ENCODE measurements at regions not wholly inside any gene's neighbourhood (a gene's known extent, or its start where the extent isn't known, plus 50 kb on each side); places are given as distances from the start of the nearest gene placed in this dataset.

GRCh38 chr1:220458936-220459335 lies 69.0 kb upstream of the MARK1 start:
- H2AFZ ChIP-seq (ENCODE audit: low read depth, low read length), result no peak overlapping the region
- no peak overlapping the region for H2BK120ac ChIP-seq (ENCODE audit: low read depth, low read length)
- H3K4me2 ChIP-seq (ENCODE audit: low read length, poor library complexity, severe bottlenecking), result no peak overlapping the region
- no peak overlapping the region for H2AK5ac ChIP-seq (ENCODE audit: low read length, severe bottlenecking)
- no peaks in the 10 kb centered on the region for H3K27me3 ChIP-seq (ENCODE audit: control insufficient read depth in 1 of 2, insufficient read depth in 1 of 2, low read length in 2 of 2)
- no peak overlapping the region for H3K23ac ChIP-seq (ENCODE audit: low read length in 2 of 2)
- H3K4me3 ChIP-seq (ENCODE audit: insufficient read depth in 1 of 2, low read depth in 1 of 2, low read length in 2 of 2), result no peak overlapping the region
- H3K4ac ChIP-seq (ENCODE audit: low read depth in 1 of 2, low read length in 2 of 2), result no peak overlapping the region
- peaks cover 3% of the 10 kb centered on the region for H3K4me1 ChIP-seq (ENCODE audit: control insufficient read depth, insufficient read depth, low read depth, low read length)
- H3K18ac ChIP-seq (ENCODE audit: low read depth in 1 of 2, low read length in 2 of 2), result no peak overlapping the region
- no peak overlapping the region for H2BK15ac ChIP-seq (ENCODE audit: low read depth, poor library complexity, severe bottlenecking)
- H3K14ac ChIP-seq (ENCODE audit: low read length in 2 of 2), result no peak overlapping the region
- no peak overlapping the region for H4K8ac ChIP-seq (ENCODE audit: low read length)
- H3K27ac ChIP-seq (ENCODE audit: low read length, poor library complexity, severe bottlenecking), result no peak overlapping the region
- H3K9ac ChIP-seq (ENCODE audit: low read length), result no peak overlapping the region
- no peak for DNase-seq
- no peak overlapping the region for H2BK5ac ChIP-seq (ENCODE audit: low read depth, low read length, poor library complexity, severe bottlenecking)
- peaks cover 5% of the 10 kb centered on the region for H3K9me3 ChIP-seq (ENCODE audit: control insufficient read depth, low read length)
- no peaks in the 10 kb centered on the region for H3K79me1 ChIP-seq (replicated peaks; ENCODE audit: low read length, poor library complexity, severe bottlenecking)
- no peak overlapping the region for H2BK12ac ChIP-seq (ENCODE audit: low read length in 2 of 2)
- H4K91ac ChIP-seq (ENCODE audit: low read length), result no peak overlapping the region
- H3K36me3 ChIP-seq (ENCODE audit: control insufficient read depth in 1 of 2, insufficient read depth in 2 of 2, low read depth in 1 of 2, low read length in 2 of 2), result no peaks in the 10 kb centered on the region

GRCh38 chr1:220457957-220458609 lies 69.9 kb upstream of the MARK1 start:
- H3K27ac ChIP-seq (ENCODE audit: low read length, poor library complexity, severe bottlenecking), result no peak overlapping the region
- no peak overlapping the region for H3K23ac ChIP-seq (ENCODE audit: low read length in 2 of 2)
- H2AFZ ChIP-seq (ENCODE audit: low read depth, low read length), result no peak overlapping the region
- H3K36me3 ChIP-seq (ENCODE audit: control insufficient read depth in 1 of 2, insufficient read depth in 2 of 2, low read depth in 1 of 2, low read length in 2 of 2), result no peaks in the 10 kb centered on the region
- H4K91ac ChIP-seq (ENCODE audit: low read length), result no peak overlapping the region
- H3K9ac ChIP-seq (ENCODE audit: low read length), result no peak overlapping the region
- H2BK15ac ChIP-seq (ENCODE audit: low read depth, poor library complexity, severe bottlenecking), result no peak overlapping the region
- no peaks in the 10 kb centered on the region for H3K79me1 ChIP-seq (replicated peaks; ENCODE audit: low read length, poor library complexity, severe bottlenecking)
- DNase-seq, result no peak
- no peak overlapping the region for H3K4me3 ChIP-seq (ENCODE audit: insufficient read depth in 1 of 2, low read depth in 1 of 2, low read length in 2 of 2)
- no peak overlapping the region for H2BK120ac ChIP-seq (ENCODE audit: low read depth, low read length)
- peaks cover 0 to 3% of the 10 kb centered on the region in 2 experiments for H3K27me3 ChIP-seq (ENCODE audit: control insufficient read depth in 1 of 2, insufficient read depth in 1 of 2, low read length in 2 of 2)
- H2BK5ac ChIP-seq (ENCODE audit: low read depth, low read length, poor library complexity, severe bottlenecking), result no peak overlapping the region
- H3K14ac ChIP-seq (ENCODE audit: low read length in 2 of 2), result no peak overlapping the region
- no peak overlapping the region for H2BK12ac ChIP-seq (ENCODE audit: low read length in 2 of 2)
- WGBS, result 71% methylated on average over 5 of the region's 5 CpGs
- peaks cover 3% of the 10 kb centered on the region for H3K4me1 ChIP-seq (ENCODE audit: control insufficient read depth, insufficient read depth, low read depth, low read length)
- H3K9me3 ChIP-seq (ENCODE audit: control insufficient read depth, low read length), result no peaks in the 10 kb centered on the region
- H3K4me2 ChIP-seq (ENCODE audit: low read length, poor library complexity, severe bottlenecking), result no peak overlapping the region
- no peak overlapping the region for H3K18ac ChIP-seq (ENCODE audit: low read depth in 1 of 2, low read length in 2 of 2)
- no peak overlapping the region for H4K8ac ChIP-seq (ENCODE audit: low read length)
- H3K4ac ChIP-seq (ENCODE audit: low read depth in 1 of 2, low read length in 2 of 2), result no peak overlapping the region
- no peak overlapping the region for H2AK5ac ChIP-seq (ENCODE audit: low read length, severe bottlenecking)

GRCh38 chr1:220455559-220455958 lies 72.4 kb upstream of the MARK1 start:
- Histone ChIP-seq H3K36me3 (ENCODE audit: control insufficient read depth in 1 of 2, insufficient read depth in 2 of 2, low read depth in 1 of 2, low read length in 2 of 2) (no peaks in the 10 kb centered on the region), H2AFZ (ENCODE audit: low read depth, low read length) (no peak overlapping the region), H3K4ac (ENCODE audit: low read depth in 1 of 2, low read length in 2 of 2) (no peak overlapping the region), H2BK12ac (ENCODE audit: low read length in 2 of 2) (no peak overlapping the region), H3K14ac (ENCODE audit: low read length in 2 of 2) (no peak overlapping the region), H3K9ac (ENCODE audit: low read length) (no peak overlapping the region), H3K4me3 (ENCODE audit: insufficient read depth in 1 of 2, low read depth in 1 of 2, low read length in 2 of 2) (no peak overlapping the region), H3K4me1 (ENCODE audit: control insufficient read depth, insufficient read depth, low read depth, low read length) (no peaks in the 10 kb centered on the region), H2AK5ac (ENCODE audit: low read length, severe bottlenecking) (no peak overlapping the region), H2BK5ac (ENCODE audit: low read depth, low read length, poor library complexity, severe bottlenecking) (no peak overlapping the region), H3K27ac (ENCODE audit: low read length, poor library complexity, severe bottlenecking) (no peak overlapping the region), H3K9me3 (ENCODE audit: control insufficient read depth, low read length) (no peaks in the 10 kb centered on the region), H3K79me1 (replicated peaks; ENCODE audit: low read length, poor library complexity, severe bottlenecking) (no peaks in the 10 kb centered on the region), H3K27me3 (ENCODE audit: control insufficient read depth in 1 of 2, insufficient read depth in 1 of 2, low read length in 2 of 2) (peaks cover 8 to 13% of the 10 kb centered on the region in 2 experiments), H3K23ac (ENCODE audit: low read length in 2 of 2) (no peak overlapping the region), H2BK120ac (ENCODE audit: low read depth, low read length) (no peak overlapping the region), H4K91ac (ENCODE audit: low read length) (no peak overlapping the region), H3K18ac (ENCODE audit: low read depth in 1 of 2, low read length in 2 of 2) (no peak overlapping the region), H2BK15ac (ENCODE audit: low read depth, poor library complexity, severe bottlenecking) (no peak overlapping the region), H3K4me2 (ENCODE audit: low read length, poor library complexity, severe bottlenecking) (no peak overlapping the region), H4K8ac (ENCODE audit: low read length) (no peak overlapping the region)
- 85% methylated on average over 6 of the region's 7 CpGs for WGBS
- DNase-seq, result no peak

- no peak overlapping the region for H2BK5ac ChIP-seq (ENCODE audit: low read depth, low read length, poor library complexity, severe bottlenecking)
- H2AK5ac ChIP-seq (ENCODE audit: low read length, severe bottlenecking), result no peak overlapping the region
- no peak overlapping the region for H2BK12ac ChIP-seq (ENCODE audit: low read length in 2 of 2)
- H3K4ac ChIP-seq (ENCODE audit: low read depth in 1 of 2, low read length in 2 of 2), result no peak overlapping the region
- no peak overlapping the region for H3K14ac ChIP-seq (ENCODE audit: low read length in 2 of 2)
- H4K8ac ChIP-seq (ENCODE audit: low read length), result no peak overlapping the region
- no CpG with 5 or more reads among the region's 3 CpGs for WGBS
- H3K4me2 ChIP-seq (ENCODE audit: low read length, poor library complexity, severe bottlenecking), result no peak overlapping the region
- no peak overlapping the region for H3K9ac ChIP-seq (ENCODE audit: low read length)
- no peaks in the 10 kb centered on the region for H3K9me3 ChIP-seq (ENCODE audit: control insufficient read depth, low read length)
- H3K4me1 ChIP-seq (ENCODE audit: control insufficient read depth, insufficient read depth, low read depth, low read length), result no peaks in the 10 kb centered on the region
- H3K18ac ChIP-seq (ENCODE audit: low read depth in 1 of 2, low read length in 2 of 2), result no peak overlapping the region
- peaks cover 11 to 20% of the 10 kb centered on the region in 2 experiments for H3K27me3 ChIP-seq (ENCODE audit: control insufficient read depth in 1 of 2, insufficient read depth in 1 of 2, low read length in 2 of 2)
- no peaks in the 10 kb centered on the region for H3K79me1 ChIP-seq (replicated peaks; ENCODE audit: low read length, poor library complexity, severe bottlenecking)
- no peak overlapping the region for H3K4me3 ChIP-seq (ENCODE audit: insufficient read depth in 1 of 2, low read depth in 1 of 2, low read length in 2 of 2)
- H3K23ac ChIP-seq (ENCODE audit: low read length in 2 of 2), result no peak overlapping the region
- H3K36me3 ChIP-seq (ENCODE audit: control insufficient read depth in 1 of 2, insufficient read depth in 2 of 2, low read depth in 1 of 2, low read length in 2 of 2), result no peaks in the 10 kb centered on the region
- DNase-seq, result no peak
- no peak overlapping the region for H2AFZ ChIP-seq (ENCODE audit: low read depth, low read length)
- no peak overlapping the region for H4K91ac ChIP-seq (ENCODE audit: low read length)
- H2BK15ac ChIP-seq (ENCODE audit: low read depth, poor library complexity, severe bottlenecking), result no peak overlapping the region
- H2BK120ac ChIP-seq (ENCODE audit: low read depth, low read length), result no peak overlapping the region
- H3K27ac ChIP-seq (ENCODE audit: low read length, poor library complexity, severe bottlenecking), result no peak overlapping the region
Measured at GRCh38 chr1:220454155-220454777, 73.7 kb upstream of the MARK1 start.
